Loucy (cell line): ENCODE measurements at regions not wholly inside any gene's neighbourhood (a gene's known extent, or its start where the extent isn't known, plus 50 kb on each side); places are given as distances from the start of the nearest gene placed in this dataset.

ENCODE experiments used
- H2AFZ ChIP-seq: fragments of 200-600 bp; sonication (generic); 2 replicates; pipeline ENCODE4 v1.6.0; 2016; ENCODE audit warnings: antibody characterized with exemption, mild to moderate bottlenecking, low read length, moderate library complexity
- H3F3A ChIP-seq: fragments of 200-600 bp; 2 replicates; pipeline ENCODE4 v1.6.0; 2016; ENCODE audit warnings: antibody characterized with exemption, low read depth, mild to moderate bottlenecking
- H3K27me3 ChIP-seq: fragments of 200-600 bp; sonication (generic); 2 replicates; pipeline ENCODE4 v1.6.1; 2014; ENCODE audit warnings: low read length, mild to moderate bottlenecking; ENCODE audit not compliant: insufficient read depth, poor library complexity, severe bottlenecking
- H3K36me3 ChIP-seq: fragments of 200-600 bp; sonication (generic); 2 replicates; pipeline ENCODE4 v1.6.1; 2016; ENCODE audit warnings: low read length; ENCODE audit not compliant: insufficient read depth
- H3K4me1 ChIP-seq: fragments of 200-600 bp; sonication (generic); 2 replicates; pipeline ENCODE4 v1.5.1; 2014; ENCODE audit warnings: low read length, mild to moderate bottlenecking; ENCODE audit not compliant: insufficient read depth, poor library complexity, severe bottlenecking
- H3K4me2 ChIP-seq: fragments of 200-600 bp; sonication (generic); 2 replicates; pipeline ENCODE4 v1.6.0; 2014; ENCODE audit warnings: antibody characterized with exemption, low read length, low read depth, mild to moderate bottlenecking; ENCODE audit not compliant: poor library complexity, severe bottlenecking
- H3K4me3 ChIP-seq: fragments of 200-600 bp; sonication (generic); 2 replicates; pipeline ENCODE4 v1.5.1; 2014; ENCODE audit warnings: low read length, mild to moderate bottlenecking, mixed read lengths; ENCODE audit not compliant: poor library complexity, severe bottlenecking
- H3K79me2 ChIP-seq: fragments of 200-600 bp; sonication (generic); 2 replicates; pipeline ENCODE4 v1.6.1; 2014; ENCODE audit warnings: low read length; ENCODE audit not compliant: insufficient read depth
- H3K9ac ChIP-seq: fragments of 200-600 bp; sonication (generic); 2 replicates; pipeline ENCODE4 v1.6.0; 2014; ENCODE audit warnings: mild to moderate bottlenecking, low read depth, low read length, moderate library complexity; ENCODE audit not compliant: poor library complexity, severe bottlenecking
- H3K9me2 ChIP-seq: fragments of 200-600 bp; sonication (generic); replicated peaks from 2 replicates; pipeline ENCODE4 v1.6.1; 2016; ENCODE audit warnings: low read depth, low read length, mixed read lengths
- H3K9me3 ChIP-seq: fragments of 200-600 bp; sonication (generic); 2 replicates; pipeline ENCODE4 v1.6.1; 2014; ENCODE audit warnings: mild to moderate bottlenecking, antibody characterized with exemption, low read length, low read depth; ENCODE audit not compliant: insufficient read depth
- H4K20me1 ChIP-seq: fragments of 200-600 bp; sonication (generic); 2 replicates; pipeline ENCODE4 v1.6.0; 2014; ENCODE audit warnings: antibody characterized with exemption, low read length, mild to moderate bottlenecking; ENCODE audit not compliant: insufficient read depth, poor library complexity, severe bottlenecking
- CTCF ChIP-seq: fragments of 200-600 bp; sonication (generic); conservative IDR thresholded peaks from 2 replicates; pipeline ENCODE4 v1.5.1; 2014; ENCODE audit warnings: mild to moderate bottlenecking, antibody characterized with exemption, low read length
- EZH2phosphoT487 ChIP-seq: fragments of 200-600 bp; IDR thresholded peaks from 2 replicates; pipeline ENCODE4 v1.6.1; 2018; ENCODE audit warnings: antibody characterized with exemption, mild to moderate bottlenecking, moderate library complexity, borderline replicate concordance

GRCh38 chr11:92794783-92795182 lies 174.7 kb upstream of the MTNR1B start:
- H3K27me3 ChIP-seq: no peaks in the 10 kb centered on the region
- H3F3A ChIP-seq: no peaks in the 10 kb centered on the region
- no peak overlapping the region for H2AFZ ChIP-seq
- H3K9ac ChIP-seq: no peak overlapping the region
- H3K4me2 ChIP-seq: no peak overlapping the region
- no peaks in the 10 kb centered on the region for H3K4me1 ChIP-seq
- no peaks in the 10 kb centered on the region for H3K79me2 ChIP-seq
- no peak overlapping the region for H3K4me3 ChIP-seq
- H4K20me1 ChIP-seq: no peaks in the 10 kb centered on the region
- H3K36me3 ChIP-seq: no peaks in the 10 kb centered on the region
- no peaks in the 10 kb centered on the region for H3K9me2 ChIP-seq
- no peaks in the 10 kb centered on the region; the same call in 1 of the 2 replicates for H3K9me3 ChIP-seq
- TF ChIP-seq EZH2phosphoT487: no peak
- TF ChIP-seq CTCF: no peak

GRCh38 chr11:92796744-92797143 lies 172.7 kb upstream of the MTNR1B start:
- H3K4me2 ChIP-seq: no peak overlapping the region
- H2AFZ ChIP-seq: no peak overlapping the region
- no peaks in the 10 kb centered on the region for H3K36me3 ChIP-seq
- TF ChIP-seq CTCF (no peak), EZH2phosphoT487 (no peak)
- no peaks in the 10 kb centered on the region for H3F3A ChIP-seq
- no peaks in the 10 kb centered on the region for H3K79me2 ChIP-seq
- H3K9me3 ChIP-seq: no peaks in the 10 kb centered on the region; the same call in 1 of the 2 replicates
- no peaks in the 10 kb centered on the region for H3K4me1 ChIP-seq
- no peaks in the 10 kb centered on the region for H3K27me3 ChIP-seq
- H3K9me2 ChIP-seq: no peaks in the 10 kb centered on the region
- H3K9ac ChIP-seq: no peak overlapping the region
- no peaks in the 10 kb centered on the region for H4K20me1 ChIP-seq
- no peak overlapping the region for H3K4me3 ChIP-seq

GRCh38 chr11:92797874-92798273 lies 171.6 kb upstream of the MTNR1B start:
- H3K4me3 ChIP-seq: no peak overlapping the region
- H2AFZ ChIP-seq: no peak overlapping the region
- no peaks in the 10 kb centered on the region for H3F3A ChIP-seq
- H4K20me1 ChIP-seq: no peaks in the 10 kb centered on the region
- H3K27me3 ChIP-seq: no peaks in the 10 kb centered on the region
- no peak overlapping the region for H3K9ac ChIP-seq
- no peaks in the 10 kb centered on the region for H3K4me1 ChIP-seq
- H3K79me2 ChIP-seq: no peaks in the 10 kb centered on the region
- H3K9me2 ChIP-seq: no peaks in the 10 kb centered on the region
- H3K36me3 ChIP-seq: no peaks in the 10 kb centered on the region
- H3K4me2 ChIP-seq: no peak overlapping the region
- no peaks in the 10 kb centered on the region; the same call in 1 of the 2 replicates for H3K9me3 ChIP-seq
- no peak for TF ChIP-seq CTCF
- no peak for TF ChIP-seq EZH2phosphoT487
